ENCODE measurements at regions not wholly inside any gene's neighbourhood (a gene's known extent, or its start where the extent isn't known, plus 50 kb on each side); places are given as distances from the start of the nearest gene placed in this dataset.

DNA sequence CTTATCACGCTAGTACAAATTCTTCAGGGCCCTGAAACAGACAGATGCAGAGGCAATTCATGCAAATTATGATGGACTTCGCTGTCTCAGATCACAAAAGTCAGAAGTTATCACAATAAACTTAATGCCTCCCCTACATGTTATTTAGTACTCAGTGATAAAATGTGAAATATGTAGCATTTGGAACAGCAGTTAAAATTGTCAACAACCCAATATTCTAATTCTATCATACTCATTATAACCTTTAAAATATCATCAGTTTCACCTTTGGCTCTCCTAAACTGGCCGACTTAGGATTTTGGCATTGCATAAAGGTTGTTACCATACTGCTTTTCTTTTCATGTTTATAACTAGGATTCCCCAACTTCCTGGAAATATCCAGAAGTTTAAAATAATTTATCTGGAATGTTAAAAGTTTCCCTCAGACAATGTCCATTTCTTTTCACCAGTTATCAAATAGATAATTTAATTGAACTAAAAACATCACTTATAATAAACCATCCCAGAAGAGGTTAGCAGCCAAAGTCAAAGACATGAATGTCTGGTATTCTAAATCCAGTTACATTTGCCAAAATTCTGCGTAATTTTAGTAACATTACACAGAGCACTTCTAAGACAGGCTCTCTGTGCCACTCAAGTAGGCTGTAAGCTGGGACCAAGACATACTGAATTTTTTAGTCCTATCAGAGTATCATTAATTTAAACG lies 239.8 kb downstream of the RBM43 start:
- no peak overlapping the region for H3K9ac ChIP-seq (ENCODE audit: low read length)
- Mint-ChIP-seq H3K27me3 (ENCODE audit: low read depth, unreplicated experiment) (no peaks in the 10 kb centered on the region), H3K36me3 (ENCODE audit: low read depth, unreplicated experiment) (no peaks in the 10 kb centered on the region), H3K9me3 (ENCODE audit: unreplicated experiment) (peaks cover 3% of the 10 kb centered on the region), H3K4me1 (ENCODE audit: low read depth, unreplicated experiment) (no peaks in the 10 kb centered on the region), H3K4me3 (ENCODE audit: unreplicated experiment) (no peak overlapping the region), H3K27ac (ENCODE audit: unreplicated experiment) (no peak overlapping the region)
- no peaks in the 10 kb centered on the region for H3K9me3 ChIP-seq (ENCODE audit: insufficient read depth, low read depth, low read length)
- H3K27ac ChIP-seq (ENCODE audit: low read depth, low read length) = no peak overlapping the region
- H2AFZ ChIP-seq (ENCODE audit: low read depth, low read length) = no peak overlapping the region
- no peak for TF ChIP-seq EZH2 (IDR thresholded peaks at IDR 0.05; ENCODE audit: insufficient read depth, low read length)
- TF ChIP-seq, protein P1, sequence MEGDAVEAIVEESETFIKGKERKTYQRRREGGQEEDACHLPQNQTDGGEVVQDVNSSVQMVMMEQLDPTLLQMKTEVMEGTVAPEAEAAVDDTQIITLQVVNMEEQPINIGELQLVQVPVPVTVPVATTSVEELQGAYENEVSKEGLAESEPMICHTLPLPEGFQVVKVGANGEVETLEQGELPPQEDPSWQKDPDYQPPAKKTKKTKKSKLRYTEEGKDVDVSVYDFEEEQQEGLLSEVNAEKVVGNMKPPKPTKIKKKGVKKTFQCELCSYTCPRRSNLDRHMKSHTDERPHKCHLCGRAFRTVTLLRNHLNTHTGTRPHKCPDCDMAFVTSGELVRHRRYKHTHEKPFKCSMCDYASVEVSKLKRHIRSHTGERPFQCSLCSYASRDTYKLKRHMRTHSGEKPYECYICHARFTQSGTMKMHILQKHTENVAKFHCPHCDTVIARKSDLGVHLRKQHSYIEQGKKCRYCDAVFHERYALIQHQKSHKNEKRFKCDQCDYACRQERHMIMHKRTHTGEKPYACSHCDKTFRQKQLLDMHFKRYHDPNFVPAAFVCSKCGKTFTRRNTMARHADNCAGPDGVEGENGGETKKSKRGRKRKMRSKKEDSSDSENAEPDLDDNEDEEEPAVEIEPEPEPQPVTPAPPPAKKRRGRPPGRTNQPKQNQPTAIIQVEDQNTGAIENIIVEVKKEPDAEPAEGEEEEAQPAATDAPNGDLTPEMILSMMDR (IDR thresholded peaks at IDR 0.05; ENCODE audit: insufficient read depth, low read depth, low read length) = no peak
- no peak for DNase-seq (ENCODE audit: low read depth)
- H3K27me3 ChIP-seq (ENCODE audit: insufficient read depth, low read length) = no peaks in the 10 kb centered on the region
- no peak overlapping the region for H3K4me2 ChIP-seq (ENCODE audit: low read length)
- H3K36me3 ChIP-seq (ENCODE audit: insufficient read depth, low read length) = no peaks in the 10 kb centered on the region
- H3K79me2 ChIP-seq (ENCODE audit: insufficient read depth, low read length) = no peaks in the 10 kb centered on the region
- H4K20me1 ChIP-seq (ENCODE audit: insufficient read depth, low read length) = no peaks in the 10 kb centered on the region
- H3K4me3 ChIP-seq (ENCODE audit: insufficient read depth, low read depth, low read length) = no peak overlapping the region
- no peak for FAIRE-seq
- no peaks in the 10 kb centered on the region for H3K4me1 ChIP-seq (ENCODE audit: insufficient read depth, low read length)

DNA sequence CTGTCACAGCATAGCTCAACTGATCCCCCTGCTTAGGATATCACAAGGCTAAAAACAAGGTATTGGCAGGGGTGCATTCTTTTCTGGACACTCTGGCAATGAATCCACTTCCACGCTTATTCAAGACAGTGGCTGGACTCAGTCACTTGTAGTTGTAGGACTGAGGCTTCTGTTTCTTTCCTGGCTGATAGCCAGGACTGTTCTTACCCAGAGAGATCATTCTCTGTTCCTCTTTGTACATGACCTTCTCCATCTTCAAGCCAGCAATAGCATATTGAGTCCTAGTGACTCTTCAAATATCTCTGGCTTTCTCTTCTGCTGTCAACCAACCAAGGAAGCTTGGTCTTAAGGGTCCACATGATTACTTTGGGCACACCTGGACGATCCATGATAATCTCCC lies 241.3 kb downstream of the RBM43 start:
- no peak for TF ChIP-seq EZH2 (IDR thresholded peaks at IDR 0.05; ENCODE audit: insufficient read depth, low read length)
- TF ChIP-seq, protein P1 (IDR thresholded peaks at IDR 0.05; ENCODE audit: insufficient read depth, low read depth, low read length) = no peak
- DNase-seq (ENCODE audit: low read depth) (no peak), FAIRE-seq (no peak)
- Histone ChIP-seq H3K9ac (ENCODE audit: low read length) (no peak overlapping the region), H3K27ac (ENCODE audit: low read depth, low read length) (no peak overlapping the region), H4K20me1 (ENCODE audit: insufficient read depth, low read length) (no peaks in the 10 kb centered on the region), H3K27me3 (ENCODE audit: insufficient read depth, low read length) (no peaks in the 10 kb centered on the region), H3K36me3 (ENCODE audit: insufficient read depth, low read length) (no peaks in the 10 kb centered on the region), H3K9me3 (ENCODE audit: insufficient read depth, low read depth, low read length) (no peaks in the 10 kb centered on the region), H3K4me1 (ENCODE audit: insufficient read depth, low read length) (no peaks in the 10 kb centered on the region), H3K4me2 (ENCODE audit: low read length) (no peak overlapping the region), H2AFZ (ENCODE audit: low read depth, low read length) (no peak overlapping the region), H3K79me2 (ENCODE audit: insufficient read depth, low read length) (no peaks in the 10 kb centered on the region), H3K4me3 (ENCODE audit: insufficient read depth, low read depth, low read length) (no peak overlapping the region)
- Mint-ChIP-seq H3K4me3 (ENCODE audit: unreplicated experiment) (no peak overlapping the region), H3K27me3 (ENCODE audit: low read depth, unreplicated experiment) (no peaks in the 10 kb centered on the region), H3K27ac (ENCODE audit: unreplicated experiment) (no peak overlapping the region), H3K4me1 (ENCODE audit: low read depth, unreplicated experiment) (no peaks in the 10 kb centered on the region), H3K9me3 (ENCODE audit: unreplicated experiment) (peaks cover 3% of the 10 kb centered on the region), H3K36me3 (ENCODE audit: low read depth, unreplicated experiment) (no peaks in the 10 kb centered on the region)

DNA sequence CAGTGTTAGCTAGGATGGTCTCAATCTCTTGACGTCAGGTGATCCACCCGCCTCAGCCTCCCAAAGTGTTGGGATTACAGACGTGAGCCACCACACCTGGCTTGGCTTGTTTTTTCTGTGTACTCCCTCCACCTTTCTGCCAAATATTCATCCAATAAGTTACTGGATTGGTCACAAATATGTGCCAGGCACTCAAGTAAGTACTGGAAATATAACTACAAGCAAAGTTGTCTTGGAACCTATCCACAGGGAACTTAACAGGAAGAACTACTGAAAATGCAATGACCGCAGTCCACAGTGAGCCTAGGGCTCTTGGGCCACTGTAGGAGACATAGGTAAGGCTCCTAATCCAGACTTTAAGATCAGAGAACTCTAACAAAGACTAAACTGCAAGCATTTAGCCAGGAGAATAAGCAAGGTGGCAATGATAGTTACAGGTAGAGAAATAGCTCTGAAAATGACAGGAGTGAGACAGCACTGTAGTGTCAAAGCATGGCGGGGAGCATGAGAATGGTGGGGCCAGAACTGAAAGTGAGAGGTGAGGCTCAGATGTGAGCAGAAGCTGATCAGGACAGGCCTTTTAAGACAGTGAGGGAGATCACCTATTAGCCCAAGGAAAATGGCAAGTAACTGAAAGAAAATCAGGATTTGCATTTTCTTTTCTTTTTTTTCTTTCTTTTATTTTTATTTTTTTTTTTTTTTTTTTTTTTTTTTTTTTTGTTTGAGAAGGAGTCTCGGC lies 252.1 kb downstream of the RBM43 start:
- TF ChIP-seq, protein P1 (IDR thresholded peaks at IDR 0.05; ENCODE audit: insufficient read depth, low read depth, low read length) = no peak
- no peak for TF ChIP-seq EZH2 (IDR thresholded peaks at IDR 0.05; ENCODE audit: insufficient read depth, low read length)
- H3K4me1 Mint-ChIP-seq (ENCODE audit: low read depth, unreplicated experiment) = no peaks in the 10 kb centered on the region

More for the DNA sequence above, 252.1 kb downstream of the RBM43 start:
- Histone ChIP-seq H3K9me3 (ENCODE audit: insufficient read depth, low read depth, low read length) (no peaks in the 10 kb centered on the region), H3K36me3 (ENCODE audit: insufficient read depth, low read length) (no peaks in the 10 kb centered on the region), H3K27me3 (ENCODE audit: insufficient read depth, low read length) (no peaks in the 10 kb centered on the region), H3K4me3 (ENCODE audit: insufficient read depth, low read depth, low read length) (no peak overlapping the region), H3K4me1 (ENCODE audit: insufficient read depth, low read length) (no peaks in the 10 kb centered on the region), H3K4me2 (ENCODE audit: low read length) (no peak overlapping the region), H2AFZ (ENCODE audit: low read depth, low read length) (no peak overlapping the region), H3K27ac (ENCODE audit: low read depth, low read length) (no peak overlapping the region), H4K20me1 (ENCODE audit: insufficient read depth, low read length) (no peaks in the 10 kb centered on the region), H3K9ac (ENCODE audit: low read length) (no peak overlapping the region), H3K79me2 (ENCODE audit: insufficient read depth, low read length) (no peaks in the 10 kb centered on the region)
- Mint-ChIP-seq H3K27ac (ENCODE audit: unreplicated experiment) (no peak overlapping the region), H3K27me3 (ENCODE audit: low read depth, unreplicated experiment) (no peaks in the 10 kb centered on the region), H3K4me3 (ENCODE audit: unreplicated experiment) (no peak overlapping the region), H3K9me3 (ENCODE audit: unreplicated experiment) (peaks cover 2% of the 10 kb centered on the region), H3K36me3 (ENCODE audit: low read depth, unreplicated experiment) (no peaks in the 10 kb centered on the region)
- no peak for FAIRE-seq
- no peak for DNase-seq (ENCODE audit: low read depth)

Data from astrocyte (in vitro differentiated cells and primary cell).